ENCODE measurements at regions not wholly inside any gene's neighbourhood (a gene's known extent, or its start where the extent isn't known, plus 50 kb on each side); places are given as distances from the start of the nearest gene placed in this dataset.

DNA sequence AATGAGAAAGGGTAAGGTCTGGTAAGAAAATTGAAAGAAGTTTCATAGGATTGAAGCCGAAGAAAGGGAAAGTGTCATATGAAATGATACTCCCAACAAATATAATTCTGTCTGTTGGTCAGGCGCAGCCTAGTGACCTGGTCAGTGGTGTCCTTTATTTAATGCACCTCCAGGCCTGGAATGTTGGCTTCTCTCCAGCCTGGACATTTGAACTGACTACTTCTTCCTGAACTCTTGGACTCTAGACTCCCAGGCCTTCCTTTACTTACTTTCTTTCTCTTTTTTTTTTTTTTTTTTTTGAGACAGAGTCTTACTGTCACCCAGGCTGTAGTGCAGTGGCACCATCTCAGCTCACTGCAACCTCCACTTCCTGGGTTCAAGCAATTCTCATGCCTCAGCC lies 1381.5 kb upstream of the WWC1 start (continued):
- TF ChIP-seq, protein P1, sequence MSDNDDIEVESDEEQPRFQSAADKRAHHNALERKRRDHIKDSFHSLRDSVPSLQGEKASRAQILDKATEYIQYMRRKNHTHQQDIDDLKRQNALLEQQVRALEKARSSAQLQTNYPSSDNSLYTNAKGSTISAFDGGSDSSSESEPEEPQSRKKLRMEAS (IDR thresholded peaks at IDR 0.05) = no peak
- TF ChIP-seq RAD21 (IDR thresholded peaks at IDR 0.05) (no peak), TAF1 (conservative IDR thresholded peaks at IDR 0.05) (no peak)

- Histone ChIP-seq H3K9ac (ENCODE audit: low read depth in 1 of 2, low read length in 2 of 2) (no peak overlapping the region), H3K4me1 (ENCODE audit: control insufficient read depth in 4 of 4, insufficient read depth in 4 of 4, low read length in 3 of 4) (no peaks in the 10 kb centered on the region), H3K9me3 (ENCODE audit: control insufficient read depth in 4 of 4, low read length in 3 of 4) (no peaks in the 10 kb centered on the region), H3K36me3 (ENCODE audit: control insufficient read depth in 4 of 4, insufficient read depth in 3 of 4, low read depth in 1 of 4, low read length in 3 of 4) (no peaks in the 10 kb centered on the region), H3K27ac (ENCODE audit: low read depth in 1 of 2, low read length in 2 of 2) (no peak overlapping the region), H3K4me3 (ENCODE audit: low read depth in 1 of 3, low read length in 3 of 3) (no peak overlapping the region), H3K27me3 (ENCODE audit: control insufficient read depth in 4 of 4, insufficient read depth in 4 of 4, low read length in 3 of 4) (no peaks in the 10 kb centered on the region)
- TF ChIP-seq FOXA2 (IDR thresholded peaks at IDR 0.05) (no peak), JUND (IDR thresholded peaks at IDR 0.05) (no peak), FOXA1 (IDR thresholded peaks at IDR 0.05) (no peak), GABPA (IDR thresholded peaks at IDR 0.05 in 1 of 2, conservative IDR thresholded peaks at IDR 0.05 in 1 of 2) (no peak), HNF4G (IDR thresholded peaks at IDR 0.05) (no peak), HNF4A (conservative IDR thresholded peaks at IDR 0.05) (no peak), RXRA (IDR thresholded peaks at IDR 0.05) (no peak)
- TF ChIP-seq, protein P1 (IDR thresholded peaks at IDR 0.05) = no peak
- 45% methylated on average over 3 of the region's 3 CpGs for WGBS
- DNase-seq (ENCODE audit: low spot score) = no peak
These were observed 1380.5 kb upstream of the WWC1 start for GRCh38 chr5:166910995-166911394.

GRCh38 chr5:166916021-166916420 lies 1375.4 kb upstream of the WWC1 start:
- DNase-seq (ENCODE audit: low spot score) = no peak
- WGBS = 91% methylated on average over 4 of the region's 4 CpGs

More at GRCh38 chr5:166916021-166916420, 1375.4 kb upstream of the WWC1 start:
- Histone ChIP-seq H3K27ac (ENCODE audit: low read depth in 1 of 2, low read length in 2 of 2) (no peak overlapping the region), H3K4me3 (ENCODE audit: low read depth in 1 of 3, low read length in 3 of 3) (no peak overlapping the region), H3K9me3 (ENCODE audit: control insufficient read depth in 4 of 4, low read length in 3 of 4) (no peaks in the 10 kb centered on the region), H3K36me3 (ENCODE audit: control insufficient read depth in 4 of 4, insufficient read depth in 3 of 4, low read depth in 1 of 4, low read length in 3 of 4) (no peaks in the 10 kb centered on the region), H3K27me3 (ENCODE audit: control insufficient read depth in 4 of 4, insufficient read depth in 4 of 4, low read length in 3 of 4) (no peaks in the 10 kb centered on the region), H3K4me1 (ENCODE audit: control insufficient read depth in 4 of 4, insufficient read depth in 4 of 4, low read length in 3 of 4) (no peaks in the 10 kb centered on the region), H3K9ac (ENCODE audit: low read depth in 1 of 2, low read length in 2 of 2) (no peak overlapping the region)
- no peak for TF ChIP-seq GABPA (IDR thresholded peaks at IDR 0.05 in 1 of 2, conservative IDR thresholded peaks at IDR 0.05 in 1 of 2)
- no peak for TF ChIP-seq JUND (IDR thresholded peaks at IDR 0.05)
- TF ChIP-seq, protein P2, sequence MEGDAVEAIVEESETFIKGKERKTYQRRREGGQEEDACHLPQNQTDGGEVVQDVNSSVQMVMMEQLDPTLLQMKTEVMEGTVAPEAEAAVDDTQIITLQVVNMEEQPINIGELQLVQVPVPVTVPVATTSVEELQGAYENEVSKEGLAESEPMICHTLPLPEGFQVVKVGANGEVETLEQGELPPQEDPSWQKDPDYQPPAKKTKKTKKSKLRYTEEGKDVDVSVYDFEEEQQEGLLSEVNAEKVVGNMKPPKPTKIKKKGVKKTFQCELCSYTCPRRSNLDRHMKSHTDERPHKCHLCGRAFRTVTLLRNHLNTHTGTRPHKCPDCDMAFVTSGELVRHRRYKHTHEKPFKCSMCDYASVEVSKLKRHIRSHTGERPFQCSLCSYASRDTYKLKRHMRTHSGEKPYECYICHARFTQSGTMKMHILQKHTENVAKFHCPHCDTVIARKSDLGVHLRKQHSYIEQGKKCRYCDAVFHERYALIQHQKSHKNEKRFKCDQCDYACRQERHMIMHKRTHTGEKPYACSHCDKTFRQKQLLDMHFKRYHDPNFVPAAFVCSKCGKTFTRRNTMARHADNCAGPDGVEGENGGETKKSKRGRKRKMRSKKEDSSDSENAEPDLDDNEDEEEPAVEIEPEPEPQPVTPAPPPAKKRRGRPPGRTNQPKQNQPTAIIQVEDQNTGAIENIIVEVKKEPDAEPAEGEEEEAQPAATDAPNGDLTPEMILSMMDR (IDR thresholded peaks at IDR 0.05; ENCODE audit: low read depth, low read length, missing input control) = no peak
- no peak for TF ChIP-seq NR2F2 (IDR thresholded peaks at IDR 0.05)
- no peak for TF ChIP-seq RXRA (IDR thresholded peaks at IDR 0.05)
- no peak for TF ChIP-seq TAF1 (conservative IDR thresholded peaks at IDR 0.05)
- TF ChIP-seq EGR1 (IDR thresholded peaks at IDR 0.05; ENCODE audit: low read depth in 2 of 2) = no peak
- TF ChIP-seq HNF4A (conservative IDR thresholded peaks at IDR 0.05) = no peak
- no peak for TF ChIP-seq ZBTB33 (IDR thresholded peaks at IDR 0.05)
- TF ChIP-seq FOXA2 (IDR thresholded peaks at IDR 0.05) = no peak
- TF ChIP-seq, protein P3, sequence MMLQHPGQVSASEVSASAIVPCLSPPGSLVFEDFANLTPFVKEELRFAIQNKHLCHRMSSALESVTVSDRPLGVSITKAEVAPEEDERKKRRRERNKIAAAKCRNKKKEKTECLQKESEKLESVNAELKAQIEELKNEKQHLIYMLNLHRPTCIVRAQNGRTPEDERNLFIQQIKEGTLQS (IDR thresholded peaks at IDR 0.05) = no peak
- no peak for TF ChIP-seq REST (IDR thresholded peaks at IDR 0.05)
- TF ChIP-seq YY1 (IDR thresholded peaks at IDR 0.05) = no peak
- TF ChIP-seq SP1 (IDR thresholded peaks at IDR 0.05) = no peak
- TF ChIP-seq RAD21 (IDR thresholded peaks at IDR 0.05) = no peak

Data from liver (tissue), 8 donors.